Lower leg skin (tissue), 3 donors: ENCODE measurements at regions not wholly inside any gene's neighbourhood (a gene's known extent, or its start where the extent isn't known, plus 50 kb on each side); places are given as distances from the start of the nearest gene placed in this dataset.

ENCODE experiments used
- POLR2A ChIP-seq, 2 donors: fragments of 450-650 bp; IDR thresholded peaks; one replicate each; pipeline ENCODE4 v1.6.1; 2016 to 2017; ENCODE audit warnings: antibody characterized with exemption in 2 of 2, mild to moderate bottlenecking in 1 of 2, moderate library complexity in 1 of 2
- TF ChIP-seq, protein P1 (sequence below), 3 donors: fragments of 450-650 bp; IDR thresholded peaks; one replicate each; pipeline ENCODE4 v1.5.1; 2016; ENCODE audit warnings: antibody characterized with exemption in 3 of 3, mild to moderate bottlenecking in 3 of 3, moderate library complexity in 2 of 3

GRCh38 chr4:12408364-12408763 is 979.7 kb upstream of the HS3ST1 start:
- TF ChIP-seq POLR2A (IDR thresholded peaks at IDR 0.05) = no peak
- TF ChIP-seq, protein P1, sequence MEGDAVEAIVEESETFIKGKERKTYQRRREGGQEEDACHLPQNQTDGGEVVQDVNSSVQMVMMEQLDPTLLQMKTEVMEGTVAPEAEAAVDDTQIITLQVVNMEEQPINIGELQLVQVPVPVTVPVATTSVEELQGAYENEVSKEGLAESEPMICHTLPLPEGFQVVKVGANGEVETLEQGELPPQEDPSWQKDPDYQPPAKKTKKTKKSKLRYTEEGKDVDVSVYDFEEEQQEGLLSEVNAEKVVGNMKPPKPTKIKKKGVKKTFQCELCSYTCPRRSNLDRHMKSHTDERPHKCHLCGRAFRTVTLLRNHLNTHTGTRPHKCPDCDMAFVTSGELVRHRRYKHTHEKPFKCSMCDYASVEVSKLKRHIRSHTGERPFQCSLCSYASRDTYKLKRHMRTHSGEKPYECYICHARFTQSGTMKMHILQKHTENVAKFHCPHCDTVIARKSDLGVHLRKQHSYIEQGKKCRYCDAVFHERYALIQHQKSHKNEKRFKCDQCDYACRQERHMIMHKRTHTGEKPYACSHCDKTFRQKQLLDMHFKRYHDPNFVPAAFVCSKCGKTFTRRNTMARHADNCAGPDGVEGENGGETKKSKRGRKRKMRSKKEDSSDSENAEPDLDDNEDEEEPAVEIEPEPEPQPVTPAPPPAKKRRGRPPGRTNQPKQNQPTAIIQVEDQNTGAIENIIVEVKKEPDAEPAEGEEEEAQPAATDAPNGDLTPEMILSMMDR (IDR thresholded peaks at IDR 0.05) = no peak
